BLaER1 (cell line): ENCODE measurements at regions not wholly inside any gene's neighbourhood (a gene's known extent, or its start where the extent isn't known, plus 50 kb on each side); places are given as distances from the start of the nearest gene placed in this dataset.
A peak's percentile ranks its signal among the peaks of the same experiment; 100 is the strongest.

Source experiments
- H3K27ac ChIP-seq: shearing (Covaris generic); formaldehyde crosslinking; 2 replicates; pipeline ENCODE4 v1.8.1; 2022
- H3K27me3 ChIP-seq: shearing (Covaris generic); formaldehyde crosslinking; 2 replicates; pipeline ENCODE4 v1.8.1; 2022
- H3K36me3 ChIP-seq: shearing (Covaris generic); formaldehyde crosslinking; 2 replicates; pipeline ENCODE4 v1.8.1; 2022
- H3K4me1 ChIP-seq: shearing (Covaris generic); formaldehyde crosslinking; 2 replicates; pipeline ENCODE4 v1.8.1; 2022
- H3K4me2 ChIP-seq: shearing (Covaris generic); formaldehyde crosslinking; 2 replicates; pipeline ENCODE4 v1.8.1; 2022
- H3K4me3 ChIP-seq: shearing (Covaris generic); formaldehyde crosslinking; 2 replicates; pipeline ENCODE4 v1.8.1; 2022
- H3K9ac ChIP-seq: shearing (Covaris generic); formaldehyde crosslinking; 2 replicates; pipeline ENCODE4 v1.8.1; 2022
- H3K9me3 ChIP-seq: shearing (Covaris generic); formaldehyde crosslinking; 2 replicates; pipeline ENCODE4 v1.8.1; 2022
- H4K20me1 ChIP-seq: shearing (Covaris generic); formaldehyde crosslinking; 2 replicates; pipeline ENCODE4 v1.8.1; 2022
- Cebpa-rat ChIP-seq: shearing (Covaris generic); IDR thresholded peaks from 2 replicates; pipeline ENCODE4 v1.8.1; 2022

GRCh38 chr12:91563011-91563765, 380.6 kb upstream of the DCN start:
- Histone ChIP-seq H3K36me3 (no peaks in the 10 kb centered on the region), H3K4me1 (no peaks in the 10 kb centered on the region)

DNA sequence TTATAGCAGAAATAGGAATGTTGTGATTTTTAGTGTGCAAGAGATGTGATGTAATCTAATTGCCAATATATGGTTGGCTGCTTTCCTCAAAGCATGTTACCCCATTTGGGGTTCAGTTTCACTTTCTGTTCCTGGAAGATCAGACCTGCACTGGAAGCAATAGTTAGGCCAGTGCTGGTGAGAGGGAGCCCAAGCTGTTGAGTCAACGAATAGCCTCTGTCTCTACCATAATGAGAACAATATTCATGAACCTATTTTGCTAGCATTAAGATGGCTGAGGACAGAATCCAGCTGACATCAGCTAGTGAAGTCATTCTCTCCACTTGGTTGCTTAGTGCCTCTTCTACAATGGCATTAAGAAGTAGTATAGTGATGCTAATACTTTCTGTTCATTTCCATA, 379.9 kb upstream of the DCN start:
- Histone ChIP-seq H3K4me3 (no peak overlapping the region), H4K20me1 (no peaks in the 10 kb centered on the region), H3K9me3 (no peaks in the 10 kb centered on the region), H3K27ac (no peak overlapping the region), H3K9ac (no peak overlapping the region), H3K4me1 (no peaks in the 10 kb centered on the region), H3K27me3 (no peaks in the 10 kb centered on the region), H3K4me2 (no peak overlapping the region), H3K36me3 (no peaks in the 10 kb centered on the region)
- TF ChIP-seq Cebpa-rat, result no peak

More at GRCh38 chr12:91563011-91563765, 380.6 kb upstream of the DCN start:
- Histone ChIP-seq H3K9me3 (no peaks in the 10 kb centered on the region), H4K20me1 (no peaks in the 10 kb centered on the region), H3K27me3 (no peaks in the 10 kb centered on the region), H3K9ac (no peak overlapping the region), H3K4me2 (no peak overlapping the region), H3K27ac (no peak overlapping the region), H3K4me3 (no peak overlapping the region)
- TF ChIP-seq Cebpa-rat, result no peak

GRCh38 chr12:91561958-91562325, 379.3 kb upstream of the DCN start:
- H3K9ac ChIP-seq, result no peak overlapping the region
- H3K36me3 ChIP-seq, result no peaks in the 10 kb centered on the region
- H3K27ac ChIP-seq, result no peak overlapping the region
- no peaks in the 10 kb centered on the region for H3K27me3 ChIP-seq
- H3K4me2 ChIP-seq, result no peak overlapping the region
- TF ChIP-seq Cebpa-rat, result no peak
- H3K4me3 ChIP-seq, result no peak overlapping the region
- no peaks in the 10 kb centered on the region for H4K20me1 ChIP-seq
- no peaks in the 10 kb centered on the region for H3K9me3 ChIP-seq
- no peaks in the 10 kb centered on the region for H3K4me1 ChIP-seq

- Histone ChIP-seq H3K27me3 (no peaks in the 10 kb centered on the region), H3K9ac (no peak overlapping the region), H3K27ac (no peak overlapping the region), H3K36me3 (no peaks in the 10 kb centered on the region), H3K4me3 (no peak overlapping the region), H3K9me3 (no peaks in the 10 kb centered on the region), H4K20me1 (no peaks in the 10 kb centered on the region), H3K4me2 (no peak overlapping the region), H3K4me1 (no peaks in the 10 kb centered on the region)
- TF ChIP-seq Cebpa-rat, result no peak
These were observed 378.8 kb upstream of the DCN start for GRCh38 chr12:91561301-91561957.

DNA sequence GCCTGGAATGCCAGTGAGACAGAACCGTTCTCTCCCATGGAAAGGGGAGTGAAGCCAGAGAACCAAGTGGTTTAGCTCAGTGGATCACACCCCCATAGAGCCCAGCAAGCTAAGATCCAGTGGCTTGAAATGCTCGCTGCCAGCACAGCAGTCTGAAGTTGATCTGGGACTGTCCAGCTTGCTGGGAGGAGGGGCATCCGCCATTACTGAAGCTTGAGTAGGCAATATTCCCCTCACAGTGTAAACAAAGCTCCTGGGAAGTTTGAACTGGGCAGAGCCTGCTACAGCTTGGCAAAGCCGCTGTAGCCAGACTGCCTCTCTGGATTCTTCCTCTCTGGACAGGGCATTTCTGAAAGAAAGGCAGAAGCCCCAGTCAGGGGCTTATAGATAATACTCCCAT, 374.3 kb upstream of the DCN start:
- Histone ChIP-seq H3K27ac (no peak overlapping the region), H3K9me3 (no peaks in the 10 kb centered on the region), H3K27me3 (no peaks in the 10 kb centered on the region), H3K9ac (no peak overlapping the region), H4K20me1 (no peaks in the 10 kb centered on the region), H3K36me3 (no peaks in the 10 kb centered on the region), H3K4me2 (no peak overlapping the region), H3K4me3 (no peak overlapping the region), H3K4me1 (peaks cover 4% of the 10 kb centered on the region)
- no peak for TF ChIP-seq Cebpa-rat

- no peaks in the 10 kb centered on the region for H4K20me1 ChIP-seq
- H3K4me1 ChIP-seq, result peaks cover 6% of the 10 kb centered on the region
- no peak for TF ChIP-seq Cebpa-rat
- no peak overlapping the region for H3K27ac ChIP-seq
- H3K36me3 ChIP-seq, result no peaks in the 10 kb centered on the region
- no peak overlapping the region for H3K9ac ChIP-seq
- no peaks in the 10 kb centered on the region for H3K9me3 ChIP-seq
- no peak overlapping the region for H3K4me2 ChIP-seq
- H3K27me3 ChIP-seq, result no peaks in the 10 kb centered on the region
- no peak overlapping the region for H3K4me3 ChIP-seq
These were observed 373.1 kb upstream of the DCN start for GRCh38 chr12:91555436-91556415.

GRCh38 chr12:91551927-91552326, 369.3 kb upstream of the DCN start:
- Histone ChIP-seq H3K4me3 (no peak overlapping the region), H3K9me3 (no peaks in the 10 kb centered on the region), H3K9ac (no peak overlapping the region), H3K27me3 (no peaks in the 10 kb centered on the region), H3K4me2 (peak overlapping the region; percentile 21; the same call in 1 of the 2 replicates), H3K36me3 (no peaks in the 10 kb centered on the region), H4K20me1 (no peaks in the 10 kb centered on the region), H3K4me1 (peaks cover 6% of the 10 kb centered on the region), H3K27ac (no peak overlapping the region)
- TF ChIP-seq Cebpa-rat, result no peak

GRCh38 chr12:91551242-91551641, 368.6 kb upstream of the DCN start:
- H3K4me3 ChIP-seq, result no peak overlapping the region
- no peak overlapping the region for H3K4me2 ChIP-seq
- H3K9ac ChIP-seq, result no peak overlapping the region
- TF ChIP-seq Cebpa-rat, result no peak
- 0 out of 2 replicates have a peak, but pooled peaks cover 3% of the 10 kb centered on the region for H3K9me3 ChIP-seq
- no peaks in the 10 kb centered on the region for H4K20me1 ChIP-seq
- no peaks in the 10 kb centered on the region for H3K27me3 ChIP-seq
- peaks cover 6% of the 10 kb centered on the region for H3K4me1 ChIP-seq
- H3K36me3 ChIP-seq, result no peaks in the 10 kb centered on the region
- H3K27ac ChIP-seq, result no peak overlapping the region

DNA sequence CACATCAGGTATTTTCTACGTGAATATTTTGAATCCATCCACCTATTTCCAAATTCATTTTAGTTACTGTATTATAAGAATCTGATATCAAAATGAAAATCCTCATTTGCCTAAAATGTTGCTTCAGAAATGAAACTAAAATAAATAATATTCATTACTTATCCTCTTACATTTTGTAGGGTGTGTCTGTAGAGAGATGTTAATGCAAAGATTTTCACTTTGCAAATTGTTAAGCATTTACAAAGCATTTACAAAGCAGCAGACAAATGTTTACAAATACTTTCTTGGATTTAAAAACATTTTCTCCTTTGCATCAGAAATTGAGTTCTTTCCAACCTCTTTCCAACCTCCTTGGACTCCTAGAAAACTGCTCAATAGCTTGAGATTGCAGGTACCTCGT, 360.0 kb upstream of the DCN start:
- H3K27ac ChIP-seq, result no peak overlapping the region
- TF ChIP-seq Cebpa-rat, result no peak
- no peaks in the 10 kb centered on the region for H3K36me3 ChIP-seq
- H3K4me3 ChIP-seq, result no peak overlapping the region
- no peaks in the 10 kb centered on the region for H3K4me1 ChIP-seq
- H3K9ac ChIP-seq, result no peak overlapping the region
- H3K4me2 ChIP-seq, result no peak overlapping the region
- H4K20me1 ChIP-seq, result no peaks in the 10 kb centered on the region
- peaks cover 3% of the 10 kb centered on the region; the same call in 1 of the 2 replicates for H3K9me3 ChIP-seq
- H3K27me3 ChIP-seq, result no peaks in the 10 kb centered on the region
